Fibroblast of skin of right biceps (primary cell): ENCODE measurements at regions not wholly inside any gene's neighbourhood (a gene's known extent, or its start where the extent isn't known, plus 50 kb on each side); places are given as distances from the start of the nearest gene placed in this dataset.
A peak's percentile ranks its signal among the peaks of the same experiment; 100 is the strongest.

ENCODE experiments used
- DNase-seq: peaks from one replicate; pipeline ENCODE4 v3.0.0-alpha.2; 2013

DNA sequence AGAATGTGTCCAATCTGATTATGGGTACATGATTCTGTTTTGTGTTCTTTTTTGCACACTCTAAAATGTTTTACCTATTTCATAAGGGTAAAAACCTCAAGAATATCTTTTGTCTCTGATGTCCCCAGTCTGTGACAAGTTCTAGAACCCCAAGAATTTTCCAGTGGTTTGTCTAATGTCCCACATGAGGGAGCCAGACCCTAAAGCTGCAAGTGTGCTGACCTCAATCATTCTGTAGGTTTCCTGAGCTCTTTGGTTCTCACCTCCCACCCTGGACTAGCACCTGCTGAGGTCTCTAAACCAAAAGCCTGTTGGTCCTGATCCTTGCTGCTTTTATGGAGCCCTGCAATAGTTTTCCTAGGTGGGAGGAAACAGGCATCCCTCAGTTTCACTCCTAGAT lies 149.8 kb upstream of the MPPED2 start:
- no peak for DNase-seq

DNA sequence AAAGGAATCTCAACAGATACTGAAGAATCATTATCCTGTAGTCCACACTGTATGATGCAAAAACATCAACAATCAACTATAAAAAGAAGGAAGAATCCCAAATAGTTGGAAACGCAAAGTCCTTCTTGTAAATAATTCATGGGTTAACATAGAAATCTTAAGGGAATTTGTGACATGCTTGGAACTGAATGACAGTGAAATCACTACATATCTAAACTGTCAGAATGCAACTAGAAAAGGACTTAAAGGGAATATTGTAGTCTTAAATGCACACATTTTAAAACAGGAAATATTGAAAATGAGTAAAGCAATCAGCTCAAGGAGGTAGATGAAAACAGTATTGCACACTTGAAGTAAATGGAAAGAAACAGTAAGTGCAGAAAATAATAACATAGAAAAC lies 147.6 kb upstream of the MPPED2 start:
- no peak for DNase-seq

DNA sequence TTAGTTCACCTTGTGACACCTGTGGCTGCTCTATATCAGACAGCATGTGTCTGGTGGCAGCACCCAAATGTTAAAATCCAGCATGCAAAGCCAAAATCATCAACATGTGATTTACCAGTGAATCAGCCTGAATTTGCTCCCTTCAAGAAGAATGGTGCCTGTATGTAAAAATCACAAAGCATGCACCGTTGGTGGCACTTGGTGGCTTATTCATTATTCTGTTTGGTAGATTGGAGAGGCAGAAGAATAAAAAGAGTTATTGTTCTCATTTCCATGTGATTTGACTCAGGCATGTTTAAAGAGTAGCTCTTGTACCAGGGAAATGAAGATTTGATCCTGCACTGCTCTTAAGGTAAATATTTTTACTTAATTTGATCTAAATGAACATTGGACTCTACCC lies 143.9 kb upstream of the MPPED2 start:
- no peak for DNase-seq

DNA sequence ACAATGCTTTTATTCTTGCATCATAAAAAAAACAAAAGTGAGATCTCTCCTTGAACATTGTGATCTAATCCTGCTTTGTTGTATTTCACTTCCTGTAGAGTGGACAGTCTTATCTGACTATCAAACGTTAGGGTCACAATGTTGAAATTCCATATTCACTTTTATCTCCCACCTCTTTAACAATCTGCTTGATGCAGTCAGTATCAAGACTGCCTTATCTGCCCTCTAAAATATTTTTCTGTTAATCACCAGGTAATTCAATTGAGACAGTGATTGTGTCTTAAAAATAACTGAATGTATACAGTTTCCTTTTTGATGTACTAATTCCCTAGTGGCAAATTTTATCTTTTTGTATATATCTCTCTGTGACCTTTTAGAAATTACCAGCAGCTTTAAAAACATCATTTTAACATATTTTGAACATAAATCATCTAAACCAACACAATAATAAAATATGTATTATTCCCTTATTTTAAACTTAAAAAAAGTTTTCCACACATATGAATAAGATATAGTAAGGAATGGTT lies 143.1 kb upstream of the MPPED2 start:
- no peak for DNase-seq

GRCh38 chr11:30725645-30726195 lies 139.6 kb upstream of the MPPED2 start:
- DNase-seq = no peak

- DNase-seq = no peak
Measured at GRCh38 chr11:30724274-30724673, 138.1 kb upstream of the MPPED2 start.

DNA sequence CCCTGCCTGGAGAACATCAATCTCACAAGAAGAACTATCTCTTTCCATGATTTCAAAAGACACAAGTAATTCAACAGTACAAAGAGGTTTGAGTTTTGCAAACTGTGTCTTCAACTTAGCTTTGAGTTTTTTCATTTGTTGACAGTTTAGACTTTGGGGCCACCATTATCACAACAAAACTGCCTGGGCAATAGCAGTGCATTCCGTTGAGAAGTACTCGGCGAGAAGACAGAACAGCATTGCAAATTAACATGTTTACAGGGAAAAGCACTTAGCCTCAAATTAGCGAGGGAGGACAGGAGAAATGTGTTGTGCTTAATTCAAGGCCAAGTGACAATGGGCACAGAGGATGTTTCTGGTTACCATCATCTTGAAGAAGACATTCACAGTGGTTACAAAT lies 133.2 kb upstream of the MPPED2 start:
- DNase-seq = no peak

DNA sequence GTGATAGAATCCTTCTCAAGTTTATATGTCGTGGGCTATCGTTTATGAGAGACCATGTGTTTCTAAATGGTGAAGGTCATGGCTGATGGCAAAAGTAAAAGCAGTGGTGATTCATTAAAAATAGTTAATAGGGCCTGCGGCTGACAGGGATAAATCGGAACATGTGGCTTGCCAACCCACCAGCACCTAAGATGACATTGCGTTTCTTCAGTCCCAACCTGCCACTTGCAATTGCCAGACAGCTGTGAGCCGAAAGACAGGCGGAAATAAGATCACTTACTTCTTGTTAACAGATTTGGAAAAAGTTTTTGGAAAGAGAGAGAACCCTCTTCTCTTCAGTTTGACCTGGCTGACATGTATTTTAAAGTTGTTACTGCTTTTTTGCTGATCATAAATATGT lies 131.5 kb upstream of the MPPED2 start:
- DNase-seq = no peak

DNA sequence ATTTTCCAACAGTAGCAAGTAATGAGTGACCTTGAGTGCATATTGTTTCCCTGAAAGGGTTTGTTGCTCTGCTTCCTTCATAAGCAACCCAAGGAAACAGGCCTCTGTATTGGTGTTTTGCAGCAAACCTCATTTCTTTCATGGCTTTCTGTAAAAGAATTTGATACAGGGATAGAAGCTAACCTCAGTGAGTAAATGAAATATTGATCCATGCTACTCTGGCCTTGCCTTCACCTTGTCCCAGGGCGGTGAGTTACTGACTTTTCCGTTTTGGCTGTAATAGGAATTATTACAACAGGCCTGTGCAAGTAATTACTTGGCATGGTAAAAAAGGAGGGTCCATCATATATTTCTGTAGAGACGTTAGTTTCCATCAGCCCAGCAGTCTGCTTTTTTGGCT lies 130.9 kb upstream of the MPPED2 start:
- no peak for DNase-seq

DNA sequence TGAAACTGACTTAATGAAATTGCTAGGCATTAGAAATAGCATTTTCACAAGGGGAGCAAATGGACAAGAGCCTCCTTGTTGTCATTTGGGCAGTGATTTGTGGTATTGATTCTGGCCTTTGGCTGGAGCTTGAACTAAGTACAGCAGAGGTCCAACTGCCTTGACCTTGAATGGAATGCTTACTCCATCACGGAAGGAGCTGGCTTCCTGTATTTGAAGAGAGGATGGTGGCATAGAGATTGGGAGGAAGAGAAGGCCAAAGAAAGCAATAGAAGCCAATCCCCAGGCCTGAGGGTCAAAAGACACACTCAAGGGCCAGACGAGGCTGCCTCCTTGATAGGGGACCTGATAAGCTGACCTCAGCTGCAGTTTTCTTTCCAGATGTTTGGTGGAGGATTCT lies 126.6 kb upstream of the MPPED2 start:
- DNase-seq = no peak

DNA sequence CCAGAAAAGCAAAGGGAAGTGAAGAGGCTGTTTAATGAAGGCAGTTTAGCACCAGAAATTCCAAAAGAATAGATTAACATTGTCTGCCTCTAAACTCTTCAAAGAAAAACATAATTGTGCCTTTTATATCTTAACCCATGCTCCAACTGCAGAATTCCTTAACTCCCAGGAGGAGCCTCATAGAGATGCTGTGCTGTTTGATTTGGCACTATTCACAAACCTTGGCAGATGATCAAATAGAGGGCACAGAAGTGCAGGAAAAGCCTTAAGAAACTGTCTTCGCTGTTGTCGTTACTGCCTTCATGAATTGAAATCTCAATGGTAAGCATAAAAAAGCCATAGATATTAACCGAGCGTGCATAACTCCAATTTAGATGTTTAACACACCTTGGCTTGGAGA lies 124.1 kb upstream of the MPPED2 start:
- peak; percentile 26 for DNase-seq

DNA sequence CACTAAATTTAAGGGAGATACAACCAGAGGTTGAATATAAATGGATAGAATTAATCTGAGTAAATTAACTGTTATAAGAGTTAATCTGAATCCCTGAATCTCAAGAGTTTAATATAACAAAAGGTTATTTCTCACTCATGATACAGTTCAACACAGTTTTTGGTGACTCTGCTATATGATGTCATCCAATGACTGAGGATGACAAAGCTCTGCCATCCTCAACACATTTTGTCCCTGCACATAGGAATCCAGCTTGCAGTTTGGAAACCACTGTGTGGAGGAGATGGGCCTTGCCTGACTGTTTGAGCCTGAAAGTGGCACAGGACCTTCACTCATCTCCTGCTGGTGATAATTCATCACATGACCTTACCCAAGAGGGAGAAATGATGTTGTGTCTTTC lies 121.0 kb upstream of the MPPED2 start:
- DNase-seq = no peak

DNA sequence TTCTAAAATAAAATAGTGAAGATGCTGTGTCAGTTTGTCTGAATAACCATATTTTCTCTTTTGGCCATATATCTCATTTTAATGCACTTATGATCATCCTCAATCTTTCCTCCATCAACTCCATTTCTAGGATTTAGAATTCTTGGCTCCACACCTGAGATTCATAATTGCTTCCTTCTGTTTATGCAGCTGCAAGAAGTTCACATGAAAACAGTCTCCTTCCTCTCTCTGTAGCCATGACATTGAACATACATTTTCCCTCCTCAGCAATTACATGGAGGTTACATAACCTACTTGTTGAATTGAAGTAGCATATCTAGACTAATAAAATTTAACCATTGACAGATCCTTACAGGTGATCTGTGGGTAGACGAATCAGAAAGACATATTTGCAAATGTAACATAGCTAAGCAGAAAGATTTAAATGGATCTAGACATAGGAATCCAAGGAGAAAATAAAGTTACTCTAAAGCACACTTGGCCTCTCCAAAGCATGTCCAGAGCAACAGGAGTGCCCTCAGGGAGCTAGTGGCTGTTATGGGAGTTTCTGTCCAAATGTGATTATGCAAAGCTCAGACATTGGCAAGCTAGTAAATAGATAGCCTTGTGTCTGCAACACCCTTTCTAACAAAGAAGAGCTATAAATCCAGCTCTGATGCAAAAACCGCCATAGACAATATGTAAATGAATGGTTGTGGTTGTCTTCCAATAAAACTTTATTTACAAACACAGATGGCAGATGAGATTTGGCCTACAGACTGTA lies 119.9 kb upstream of the MPPED2 start:
- DNase-seq = no peak

DNA sequence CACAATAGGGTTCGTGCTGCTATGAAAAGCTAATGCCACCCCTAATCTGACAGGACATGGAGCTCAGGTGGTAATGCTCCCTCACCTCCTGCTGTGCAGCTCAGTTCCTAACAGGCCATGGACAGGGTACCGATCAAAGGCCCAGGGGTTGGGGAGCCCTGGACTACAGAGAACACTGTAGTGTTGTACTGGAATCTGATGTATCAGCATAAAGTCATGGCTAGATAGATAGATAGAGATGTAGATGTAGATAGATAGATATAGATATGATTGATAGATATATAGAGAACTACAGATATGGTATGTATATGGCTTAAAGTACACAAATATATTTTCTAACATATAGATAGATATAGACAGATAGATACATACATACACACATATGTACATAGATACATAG lies 112.3 kb upstream of the MPPED2 start:
- no peak for DNase-seq

- no peak for DNase-seq
Measured at GRCh38 chr11:30697032-30697431, 110.9 kb upstream of the MPPED2 start.

GRCh38 chr11:30684772-30685171 lies 98.6 kb upstream of the MPPED2 start:
- DNase-seq = no peak

DNA sequence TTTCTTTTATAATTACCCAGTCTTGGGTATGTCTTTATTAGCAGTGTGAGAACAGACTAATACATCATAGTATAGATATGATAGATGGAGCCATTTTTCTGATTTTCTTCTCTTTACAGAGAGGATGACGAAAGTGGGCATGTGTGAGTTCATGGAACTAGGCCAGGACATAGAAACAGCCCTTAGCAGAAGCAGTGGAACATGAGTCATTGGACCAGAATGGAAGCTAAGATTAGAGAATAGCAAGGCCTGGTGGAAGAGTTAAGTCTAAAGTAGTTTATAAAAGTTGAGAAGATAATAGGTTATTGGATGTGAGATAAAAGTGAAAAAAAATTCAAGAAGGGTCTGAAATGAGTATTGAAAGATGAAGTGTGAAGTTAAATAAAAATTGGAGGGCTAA lies 97.0 kb upstream of the MPPED2 start:
- DNase-seq = peak; percentile 25

DNA sequence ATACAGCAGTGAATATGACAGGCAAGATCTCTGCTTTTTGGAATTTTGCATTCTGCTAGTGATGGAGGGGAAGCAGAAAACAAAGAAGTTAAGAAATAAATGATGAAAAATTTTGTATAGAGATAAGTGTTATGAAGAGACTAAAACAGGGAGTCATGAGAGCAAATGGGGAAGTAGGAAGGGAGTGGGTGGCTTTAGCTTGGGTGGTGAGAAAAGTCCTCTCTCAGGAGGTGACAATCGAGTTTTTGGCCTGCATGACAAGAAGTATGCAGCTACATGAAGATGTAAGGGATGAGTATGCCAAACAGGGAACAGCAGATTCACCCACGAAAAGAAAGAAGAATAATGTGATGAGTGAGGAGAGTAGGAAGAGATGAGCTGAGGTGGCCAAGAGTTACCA lies 80.7 kb upstream of the MPPED2 start:
- DNase-seq = no peak

GRCh38 chr11:30665067-30665466 lies 78.9 kb upstream of the MPPED2 start:
- DNase-seq = no peak

GRCh38 chr11:30653606-30654005 lies 67.5 kb upstream of the MPPED2 start:
- no peak for DNase-seq

GRCh38 chr11:30652801-30653200 lies 66.6 kb upstream of the MPPED2 start:
- no peak for DNase-seq

- DNase-seq = no peak
Measured at GRCh38 chr11:30650266-30650665, 64.1 kb upstream of the MPPED2 start.
